H9 (cell line): ENCODE measurements at regions not wholly inside any gene's neighbourhood (a gene's known extent, or its start where the extent isn't known, plus 50 kb on each side); places are given as distances from the start of the nearest gene placed in this dataset.
"Not testable (repeated sequence)": the region's sequence is repeated elsewhere in the genome, so short reads cannot be mapped to it uniquely, and the experiment has no call there.

Experiments
- DNase-seq: peaks from one replicate; pipeline ENCODE4 v3.0.0-alpha.2; 2017
- H2AFZ ChIP-seq: one replicate; pipeline ENCODE4 v1.6.1; 2013; ENCODE audit warnings: mild to moderate bottlenecking, low read length, control low read depth, moderate library complexity
- H2AK5ac ChIP-seq: 2 replicates; pipeline ENCODE4 v1.6.1; 2013; ENCODE audit warnings: low read length, control low read depth, mixed read lengths; ENCODE audit not compliant: insufficient read length
- H2BK120ac ChIP-seq: one replicate; pipeline ENCODE4 v1.6.1; 2013; ENCODE audit warnings: low read depth, mild to moderate bottlenecking, low read length, control low read depth, inconsistent platforms; ENCODE audit not compliant: poor library complexity, severe bottlenecking
- H2BK12ac ChIP-seq: 2 replicates; pipeline ENCODE4 v1.6.1; 2013; ENCODE audit warnings: low read length, control low read depth, mixed read lengths, low read depth; ENCODE audit not compliant: insufficient read length
- H2BK15ac ChIP-seq: 2 replicates; pipeline ENCODE4 v1.6.1; 2013; ENCODE audit warnings: low read depth, low read length, control low read depth
- H2BK20ac ChIP-seq: one replicate; pipeline ENCODE4 v1.6.1; 2013; ENCODE audit warnings: low read depth, mild to moderate bottlenecking, low read length, control low read depth, inconsistent platforms; ENCODE audit not compliant: poor library complexity, severe bottlenecking
- H2BK5ac ChIP-seq: 2 replicates; pipeline ENCODE4 v1.6.1; 2013; ENCODE audit warnings: low read length, control low read depth, mixed read lengths; ENCODE audit not compliant: insufficient read length
- H3K14ac ChIP-seq: 2 replicates; pipeline ENCODE4 v1.6.1; 2013; ENCODE audit warnings: low read length, control low read depth; ENCODE audit not compliant: insufficient read depth
- H3K18ac ChIP-seq: 2 replicates; pipeline ENCODE4 v1.6.1; 2013; ENCODE audit warnings: low read depth, mild to moderate bottlenecking, mixed read lengths, low read length, control low read depth; ENCODE audit not compliant: insufficient read length
- H3K23ac ChIP-seq: 2 replicates; pipeline ENCODE4 v1.6.1; 2013; ENCODE audit warnings: low read length, control low read depth, mixed read lengths, low read depth; ENCODE audit not compliant: insufficient read length
- H3K23me2 ChIP-seq: 2 replicates; pipeline ENCODE4 v1.6.1; 2013; ENCODE audit warnings: low read depth, mild to moderate bottlenecking, mixed read lengths, low read length, control low read depth; ENCODE audit not compliant: insufficient read length, poor library complexity, severe bottlenecking
- H3K27ac ChIP-seq: 2 replicates; pipeline ENCODE4 v1.5.1; 2013; ENCODE audit warnings: low read length, control low read depth, mixed read lengths, low read depth; ENCODE audit not compliant: insufficient read length
- H3K27me3 ChIP-seq: 2 replicates; pipeline ENCODE4 v1.6.1; 2013; ENCODE audit warnings: low read length, control low read depth, inconsistent platforms; ENCODE audit not compliant: insufficient read depth
- H3K4ac ChIP-seq: 2 replicates; pipeline ENCODE4 v1.6.1; 2013; ENCODE audit warnings: low read depth, mild to moderate bottlenecking, control low read depth, inconsistent platforms, low read length, moderate library complexity
- H3K4me1 ChIP-seq: 2 replicates; pipeline ENCODE4 v1.6.1; 2013; ENCODE audit warnings: low read length, control low read depth, inconsistent platforms; ENCODE audit not compliant: insufficient read depth
- H3K4me2 ChIP-seq: 2 replicates; pipeline ENCODE4 v1.6.1; 2013; ENCODE audit warnings: low read length, control low read depth, mixed read lengths; ENCODE audit not compliant: insufficient read length, insufficient read depth
- H3K56ac ChIP-seq: 2 replicates; pipeline ENCODE4 v1.6.1; 2013; ENCODE audit warnings: low read depth, mild to moderate bottlenecking, mixed read lengths, low read length, control low read depth; ENCODE audit not compliant: insufficient read length
- H3K79me1 ChIP-seq: 2 replicates; pipeline ENCODE4 v1.6.1; 2013; ENCODE audit warnings: low read depth, mild to moderate bottlenecking, moderate library complexity, low read length, control low read depth, inconsistent platforms; ENCODE audit not compliant: insufficient read depth, poor library complexity, severe bottlenecking
- H3K79me2 ChIP-seq: 2 replicates; pipeline ENCODE4 v1.6.1; 2013; ENCODE audit warnings: low read length, control low read depth, inconsistent platforms; ENCODE audit not compliant: insufficient read depth
- H3K9ac ChIP-seq: 2 replicates; pipeline ENCODE4 v1.6.1; 2013; ENCODE audit warnings: low read length, control low read depth, mixed read lengths; ENCODE audit not compliant: insufficient read length; ENCODE audit errors: extremely low read depth
- H3K9me3 ChIP-seq: one replicate; pipeline ENCODE4 v1.6.1; 2013; ENCODE audit warnings: low read depth, low read length, inconsistent platforms; ENCODE audit not compliant: control insufficient read depth
- H3T11ph ChIP-seq: one replicate; pipeline ENCODE4 v1.6.1; 2013; ENCODE audit warnings: mild to moderate bottlenecking, low read length, control low read depth, inconsistent platforms
- H4K20me1 ChIP-seq: one replicate; pipeline ENCODE4 v1.6.1; 2013; ENCODE audit not compliant: control insufficient read depth, insufficient read length, insufficient read depth
- H4K5ac ChIP-seq: 2 replicates; pipeline ENCODE4 v1.6.1; 2013; ENCODE audit warnings: low read depth, mild to moderate bottlenecking, mixed read lengths, low read length, control low read depth; ENCODE audit not compliant: insufficient read length
- H4K8ac ChIP-seq: replicated peaks from 2 replicates; pipeline ENCODE4 v1.6.1; 2013; ENCODE audit warnings: low read length, control low read depth, mixed read lengths, low read depth; ENCODE audit not compliant: insufficient read length
- H4K91ac ChIP-seq: 2 replicates; pipeline ENCODE4 v1.6.1; 2013; ENCODE audit warnings: low read depth, mild to moderate bottlenecking, moderate library complexity, mixed read lengths, low read length, control low read depth; ENCODE audit not compliant: insufficient read length
- H3K27ac Mint-ChIP-seq, 3 experiments: 2 replicates in 2 of 3; 3 replicates in 1 of 3; pipeline ENCODE4 v1.8.0; 2020 to 2021; ENCODE audit warnings: mixed read lengths in 3 of 3, mild to moderate bottlenecking in 1 of 3, moderate library complexity in 1 of 3
- H3K27me3 Mint-ChIP-seq: 2 replicates; pipeline ENCODE4 v1.8.0; 2021; ENCODE audit warnings: low read depth, mild to moderate bottlenecking, moderate library complexity, mixed read lengths
- H3K36me3 Mint-ChIP-seq, 3 experiments: 2 replicates in 2 of 3; 3 replicates in 1 of 3; pipeline ENCODE4 v1.8.0; 2020 to 2021; ENCODE audit warnings: low read depth in 3 of 3, mixed read lengths in 3 of 3; ENCODE audit not compliant: insufficient read depth in 1 of 3
- H3K4me1 Mint-ChIP-seq, 2 experiments: 2 replicates each; pipeline ENCODE4 v1.8.0; 2020; ENCODE audit warnings: mixed read lengths in 2 of 2
- H3K4me3 Mint-ChIP-seq, 2 experiments: 2 replicates in 1 of 2; 3 replicates in 1 of 2; pipeline ENCODE4 v1.8.0; 2020 to 2021; ENCODE audit warnings: mild to moderate bottlenecking in 2 of 2, mixed read lengths in 2 of 2, moderate library complexity in 1 of 2
- H3K9me3 Mint-ChIP-seq, 2 experiments: 2 replicates in 1 of 2; 3 replicates in 1 of 2; pipeline ENCODE4 v1.8.0; 2020; ENCODE audit warnings: mild to moderate bottlenecking in 2 of 2, mixed read lengths in 2 of 2, moderate library complexity in 1 of 2
- CTCF ChIP-seq: fragments of 200-600 bp; sonication (generic); conservative IDR thresholded peaks from 3 replicates; pipeline ENCODE4 v1.8.0; 2021; ENCODE audit warnings: antibody characterized with exemption, mild to moderate bottlenecking
- WGBS: extraction: QIAGEN DNeasy Blood & Tissue Kit; methylation state at CpG from one replicate; pipeline ENCODE4 v1.1.7; 2013; ENCODE audit warnings: missing lambda C conversion rate, low lambda C conversion rate, mixed read lengths; ENCODE audit not compliant: insufficient read length; ENCODE audit errors: extremely low coverage; 5-methylcytosine and 5-hydroxymethylcytosine counted together

- no peak for DNase-seq
- Histone ChIP-seq H2BK20ac (no peak overlapping the region), H3K4me1 (no peaks in the 10 kb centered on the region), H2BK5ac (no peak overlapping the region), H3K56ac (no peak overlapping the region), H3K4me2 (no peak overlapping the region), H3K18ac (no peak overlapping the region), H2AK5ac (no peak overlapping the region), H3K9ac (no peak overlapping the region), H4K5ac (no peak overlapping the region), H2BK12ac (no peak overlapping the region), H4K91ac (no peak overlapping the region), H2BK120ac (no peak overlapping the region), H4K20me1 (no peaks in the 10 kb centered on the region), H3T11ph (no peak overlapping the region), H2BK15ac (no peak overlapping the region), H4K8ac (no peak overlapping the region), H3K23ac (no peak overlapping the region), H3K9me3 (no peaks in the 10 kb centered on the region), H3K79me2 (no peaks in the 10 kb centered on the region), H3K23me2 (no peaks in the 10 kb centered on the region), H3K27me3 (no peaks in the 10 kb centered on the region), H3K4ac (no peak overlapping the region), H3K27ac (no peak overlapping the region), H2AFZ (no peak overlapping the region), H3K79me1 (no peaks in the 10 kb centered on the region), H3K14ac (no peak overlapping the region)
- H3K27me3 Mint-ChIP-seq, result no peaks in the 10 kb centered on the region
- H3K27ac Mint-ChIP-seq, result no peak overlapping the region
- no peaks in the 10 kb centered on the region for H3K4me1 Mint-ChIP-seq
- no peak for TF ChIP-seq CTCF
- H3K36me3 Mint-ChIP-seq, result peaks cover 0 to 7% (median 4%) of the 10 kb centered on the region in 3 experiments; a peak in 4 of 7 replicates
- peaks cover 0 to 4% of the 10 kb centered on the region in 2 experiments; a peak in 3 of 5 replicates for H3K9me3 Mint-ChIP-seq
- WGBS, result no CpG with 5 or more reads among the region's 3 CpGs
- no peak overlapping the region for H3K4me3 Mint-ChIP-seq
Measured at GRCh38 chr5:163748934-163749333, 243.5 kb downstream of the MAT2B start.

- not testable (repeated sequence) for H3K79me1 ChIP-seq, H3K79me2 ChIP-seq, H3K4me3 Mint-ChIP-seq, H2BK20ac ChIP-seq, H2BK12ac ChIP-seq, H3K36me3 Mint-ChIP-seq, H3K27ac ChIP-seq, H3K27ac Mint-ChIP-seq, H3K4ac ChIP-seq, H3K18ac ChIP-seq, H3K14ac ChIP-seq, H3K4me2 ChIP-seq, H3K9me3 ChIP-seq, H3K9me3 Mint-ChIP-seq, H2BK15ac ChIP-seq, H4K20me1 ChIP-seq, H2BK5ac ChIP-seq, H3K9ac ChIP-seq, H3K4me1 Mint-ChIP-seq, DNase-seq, H4K91ac ChIP-seq, H3K27me3 Mint-ChIP-seq, H2AK5ac ChIP-seq, H3K4me1 ChIP-seq, H2AFZ ChIP-seq, H3T11ph ChIP-seq, H3K23ac ChIP-seq, H2BK120ac ChIP-seq, H3K27me3 ChIP-seq, H3K56ac ChIP-seq, H3K23me2 ChIP-seq, H4K8ac ChIP-seq, H4K5ac ChIP-seq
- WGBS, result no CpG with 5 or more reads among the region's 10 CpGs
Measured at GRCh38 chr5:163750415-163750814, 245.0 kb downstream of the MAT2B start.
